HG03097 (cell line): ENCODE measurements at regions not wholly inside any gene's neighbourhood (a gene's known extent, or its start where the extent isn't known, plus 50 kb on each side); places are given as distances from the start of the nearest gene placed in this dataset.

Source experiments
- ATAC-seq: cut with Tn5 transposase; IDR thresholded peaks from one replicate; pipeline ENCODE4 v1.9.1; 2021; ENCODE audit not compliant: unreplicated experiment, low FRiP score

DNA sequence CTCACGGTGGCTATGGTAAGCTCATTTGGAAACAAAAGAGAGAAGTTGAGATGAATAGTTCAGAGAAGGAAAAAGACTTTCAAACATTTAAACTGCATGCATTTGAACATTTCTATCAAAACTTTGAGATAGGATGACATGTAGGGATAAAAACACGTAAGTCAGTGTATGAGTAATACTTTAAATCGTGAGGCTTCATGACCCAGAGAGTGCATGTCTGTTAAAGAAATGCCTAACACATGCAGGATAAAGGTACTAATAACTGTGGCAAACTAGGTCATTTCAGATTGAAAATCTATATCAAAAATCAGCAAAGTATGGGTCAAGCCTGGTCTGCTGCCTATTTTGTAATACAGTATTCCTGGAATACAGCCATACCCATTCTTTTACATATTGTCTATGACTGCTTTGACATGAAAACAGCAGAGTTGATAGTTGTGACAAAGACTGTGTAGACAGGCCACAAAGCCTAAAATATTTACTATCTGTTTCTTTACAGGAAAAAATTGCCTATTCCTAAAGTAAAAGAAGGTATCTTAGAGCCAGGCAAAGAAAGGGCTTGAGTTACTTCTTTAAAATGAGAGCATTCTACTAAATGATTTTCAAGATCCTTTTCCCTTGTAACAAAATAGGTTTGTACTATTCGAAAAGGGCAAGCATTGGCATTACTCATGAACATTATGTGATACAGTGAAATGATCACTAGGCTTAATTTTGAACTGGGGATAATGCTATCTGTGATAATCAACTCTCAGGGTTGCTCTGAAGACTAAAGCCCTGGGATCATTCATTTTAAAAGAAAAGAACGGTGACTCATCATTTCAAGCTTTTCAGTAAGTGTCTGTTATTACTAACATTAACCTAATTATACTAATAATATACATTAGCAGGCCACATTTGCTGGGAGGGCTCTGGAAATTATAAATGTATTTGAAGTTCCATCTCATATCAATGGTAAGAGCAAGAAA, 185.9 kb downstream of the CRPPA start:
- no peak for ATAC-seq

DNA sequence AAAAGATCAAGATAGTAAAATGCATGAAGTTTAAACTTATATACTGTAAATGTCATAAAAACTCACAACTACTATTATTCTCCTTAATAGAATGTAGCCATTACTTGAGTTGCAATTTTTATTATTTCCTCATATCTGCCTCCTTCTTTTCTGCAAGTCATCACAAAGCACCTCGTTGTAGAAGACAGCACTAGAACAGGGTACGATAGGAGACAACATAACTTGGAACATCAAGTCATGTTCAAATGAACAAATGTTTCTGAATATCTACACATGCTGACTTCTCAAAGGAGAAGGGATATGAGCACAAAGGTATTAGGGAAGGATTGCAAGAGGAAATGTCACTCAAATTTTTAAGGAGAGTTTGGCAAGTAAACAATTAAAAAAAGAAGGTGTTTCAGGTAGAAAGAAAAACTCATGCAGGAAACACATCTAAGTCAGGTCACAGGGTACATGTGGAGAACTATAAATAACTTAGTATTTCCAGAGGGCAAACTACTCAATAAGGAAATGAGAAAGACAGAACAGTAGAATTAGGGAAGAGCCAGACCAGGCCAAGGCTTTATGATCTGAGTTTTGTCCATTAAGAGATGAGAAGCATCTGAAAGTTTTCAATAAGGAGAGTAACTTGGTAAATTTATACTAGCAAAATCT, 186.7 kb downstream of the CRPPA start:
- no peak for ATAC-seq

DNA sequence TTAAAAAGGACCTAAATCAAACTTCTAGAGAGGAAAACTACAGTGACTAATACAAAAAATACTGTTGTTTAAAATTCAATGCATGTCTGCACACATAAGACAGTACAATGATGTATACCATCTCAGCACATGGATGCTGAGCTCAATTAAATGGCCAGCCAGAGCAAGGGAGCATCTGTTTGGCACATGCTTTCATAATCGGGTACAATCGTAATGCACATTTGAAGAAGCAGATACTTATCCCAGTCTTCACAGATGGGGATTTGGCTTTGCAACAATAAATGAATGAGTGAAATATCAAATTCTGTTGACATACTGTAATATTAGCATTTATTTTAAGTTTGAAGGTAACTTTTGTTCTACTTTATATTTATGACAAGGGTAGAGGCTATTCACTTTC, 187.8 kb downstream of the CRPPA start:
- no peak for ATAC-seq

DNA sequence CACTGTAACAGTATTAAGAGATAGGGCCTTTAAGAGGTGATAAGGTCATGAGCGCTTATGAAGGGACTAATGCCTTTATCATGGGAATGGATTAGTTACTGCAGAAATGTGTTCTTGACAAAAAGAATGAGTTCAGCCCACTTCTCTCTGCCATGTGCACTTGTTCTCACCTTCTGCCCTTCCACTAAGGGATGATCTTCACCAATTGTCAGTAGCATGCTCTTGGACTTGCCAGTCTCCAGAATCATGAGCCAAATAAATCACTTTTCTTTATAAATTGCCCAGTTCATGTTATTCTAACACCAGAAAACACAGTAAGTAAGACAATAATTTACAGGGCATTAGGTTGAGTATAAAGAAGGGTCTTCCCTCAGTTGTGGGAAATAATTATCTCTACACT, 189.1 kb downstream of the CRPPA start:
- ATAC-seq = no peak

DNA sequence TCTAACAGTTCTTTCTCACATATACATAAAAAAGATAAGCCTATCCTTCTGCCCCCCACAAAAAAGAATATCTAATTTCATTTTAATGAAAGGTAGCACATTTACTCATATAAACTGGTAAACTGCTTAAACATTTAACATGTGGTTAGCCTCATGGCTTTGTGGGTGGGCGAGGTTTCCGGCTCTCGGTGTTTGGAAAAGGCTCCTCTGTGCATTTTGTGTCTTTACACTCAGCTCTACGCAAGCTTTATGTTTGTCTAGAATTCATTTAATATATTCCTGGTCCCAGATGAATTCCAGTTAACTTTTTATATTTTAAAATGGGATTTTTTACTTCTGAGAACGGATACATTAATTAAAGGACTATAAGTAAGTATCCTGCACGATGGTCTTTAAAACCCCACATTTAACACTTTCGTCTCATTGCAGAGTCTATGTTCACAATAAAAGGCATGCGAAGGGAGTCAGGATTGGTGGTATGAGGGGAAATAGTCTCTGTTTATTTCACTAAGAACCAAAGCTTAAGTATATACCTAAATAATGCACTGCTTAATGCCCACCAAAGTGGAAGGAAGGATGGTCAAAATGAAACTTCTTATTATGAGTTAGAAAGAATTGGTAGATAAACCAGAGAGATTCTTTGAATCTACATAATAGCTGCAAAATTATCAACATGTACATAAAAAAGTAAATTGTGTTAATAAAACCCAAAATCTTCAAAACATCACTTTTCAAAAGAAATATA, 197.2 kb downstream of the CRPPA start:
- no peak for ATAC-seq

DNA sequence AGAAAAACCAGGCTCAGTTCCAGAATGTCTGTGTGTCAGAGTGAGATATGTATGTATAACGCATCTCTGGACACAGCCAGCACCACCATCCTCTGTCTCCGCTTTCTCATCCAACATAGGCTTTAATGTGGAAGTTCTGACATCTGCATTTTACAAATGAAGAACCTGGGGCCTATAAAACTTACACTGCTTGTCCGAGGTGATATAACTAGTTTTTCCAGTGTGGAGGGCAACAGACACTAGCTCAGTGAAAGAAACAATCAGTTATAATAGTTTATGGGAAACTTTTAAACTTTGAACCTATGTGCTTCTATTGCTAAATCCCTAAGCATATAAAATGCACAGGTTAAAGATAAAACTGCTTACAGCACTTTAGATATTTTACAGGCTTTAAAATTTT, 208.7 kb downstream of the CRPPA start:
- ATAC-seq = no peak

DNA sequence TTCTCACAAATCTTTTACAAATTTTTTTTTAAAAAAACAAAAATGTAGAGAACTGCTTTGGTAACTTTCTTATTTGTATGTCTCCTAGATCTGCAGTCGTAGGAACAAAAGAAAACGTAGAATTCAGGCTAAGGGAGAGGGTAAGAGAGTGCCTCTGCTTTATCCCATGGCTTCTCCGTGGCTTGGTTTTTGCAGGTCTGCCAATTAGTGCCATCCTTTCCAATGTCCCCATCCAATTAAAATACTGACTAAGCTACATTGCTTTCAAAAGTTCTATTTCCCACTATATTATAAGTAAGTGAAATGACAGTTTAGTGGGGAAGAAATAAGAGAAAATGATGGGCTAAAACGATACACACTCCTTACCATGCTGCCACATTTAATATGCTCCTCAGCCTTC, 209.3 kb downstream of the CRPPA start:
- ATAC-seq = no peak

DNA sequence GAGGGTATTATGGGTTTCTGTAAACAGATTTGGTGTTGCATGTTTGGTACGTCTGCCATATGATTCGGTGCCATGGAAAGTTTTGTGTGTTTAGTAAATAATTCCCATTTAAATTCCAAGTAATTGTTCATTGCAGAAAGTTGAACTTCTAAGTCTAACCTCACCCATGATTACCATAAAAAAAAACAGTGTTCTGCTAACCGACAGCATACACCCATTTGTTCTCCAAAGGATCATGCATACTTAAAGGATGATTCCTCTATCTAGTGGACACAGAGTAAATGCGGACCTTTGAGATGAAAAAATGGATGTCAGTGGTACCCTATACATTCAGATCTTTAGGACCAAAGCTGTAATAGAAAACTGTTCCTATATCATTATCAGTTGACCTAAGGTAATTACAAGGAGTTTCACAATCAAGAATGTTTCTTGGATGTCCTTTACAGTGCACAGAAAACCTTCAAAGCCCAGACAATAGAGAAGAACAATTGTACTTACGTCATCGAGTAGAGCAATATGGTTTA, 209.9 kb downstream of the CRPPA start:
- ATAC-seq = no peak

DNA sequence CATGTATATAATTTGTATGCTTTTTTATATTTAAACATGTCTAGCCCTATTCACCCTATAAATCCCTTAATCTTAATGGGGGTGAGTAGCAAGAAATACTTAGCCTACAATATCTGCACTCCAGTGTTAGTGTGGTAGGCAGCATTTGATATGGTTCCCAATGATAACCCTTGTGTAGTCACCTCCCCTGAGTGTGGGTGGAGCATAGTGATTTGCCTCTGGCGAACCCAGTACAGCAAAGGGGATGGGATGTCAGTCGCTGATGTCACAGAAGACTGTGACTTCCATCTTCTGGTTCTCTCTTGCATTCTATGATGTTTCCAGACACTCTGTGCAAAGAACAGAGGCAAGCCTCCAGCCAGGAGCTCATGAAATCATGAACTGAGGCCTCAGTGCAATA, 211.2 kb downstream of the CRPPA start:
- ATAC-seq = no peak

DNA sequence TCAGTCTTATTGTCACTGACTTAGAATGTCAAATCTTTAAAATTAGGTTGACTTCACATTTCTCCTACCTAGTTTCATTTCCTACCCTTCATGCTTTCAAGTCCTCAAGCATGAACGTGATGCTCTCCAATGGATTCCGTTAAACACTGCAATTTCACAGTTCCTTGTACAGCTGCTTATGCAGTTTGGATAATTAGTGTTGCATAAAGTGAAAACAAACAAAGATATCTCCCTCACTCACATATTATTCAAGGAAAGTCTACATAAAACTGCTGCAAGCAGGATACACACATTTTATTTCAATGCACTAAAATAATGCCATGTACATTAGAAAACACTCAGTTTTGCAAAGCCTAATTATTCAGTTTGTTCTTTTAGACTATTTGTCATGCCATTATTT, 214.0 kb downstream of the CRPPA start:
- ATAC-seq = no peak

DNA sequence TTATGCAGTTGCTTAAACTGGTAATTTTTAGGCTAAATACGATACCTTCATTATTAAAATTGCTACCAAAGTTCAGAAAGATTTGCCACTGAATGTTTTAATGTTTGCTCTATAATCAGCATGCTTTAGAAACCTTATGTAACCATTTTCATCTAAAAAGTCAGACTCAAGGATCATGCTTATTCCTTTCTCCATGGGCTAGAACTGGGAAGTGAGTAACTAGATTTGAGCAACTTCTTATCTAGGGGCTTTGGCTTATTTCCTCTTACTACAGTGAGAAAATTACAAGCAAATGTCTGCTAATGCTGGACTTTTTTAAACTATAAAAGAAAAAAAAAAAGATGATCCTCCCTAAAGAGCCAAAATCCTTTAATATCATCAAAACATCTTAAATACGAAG, 215.9 kb downstream of the CRPPA start:
- no peak for ATAC-seq

DNA sequence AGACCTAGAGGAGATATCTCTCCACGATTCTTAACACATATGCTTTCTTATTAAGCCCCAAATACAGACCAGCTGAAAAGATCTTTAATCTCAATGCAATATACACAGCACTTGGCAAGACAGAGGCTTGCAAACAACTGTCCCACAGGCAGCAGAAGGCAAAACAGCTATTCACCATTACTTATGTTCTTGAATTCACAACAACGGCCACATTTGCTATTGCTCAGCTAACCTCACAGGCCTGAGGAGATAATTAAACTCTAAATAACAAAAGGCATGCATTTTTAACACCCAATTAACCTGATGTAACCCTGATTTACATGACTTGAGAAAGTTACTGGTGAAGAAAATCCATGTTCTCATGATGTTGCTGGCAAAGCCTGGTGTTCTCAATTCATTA, 216.4 kb downstream of the CRPPA start:
- no peak for ATAC-seq

DNA sequence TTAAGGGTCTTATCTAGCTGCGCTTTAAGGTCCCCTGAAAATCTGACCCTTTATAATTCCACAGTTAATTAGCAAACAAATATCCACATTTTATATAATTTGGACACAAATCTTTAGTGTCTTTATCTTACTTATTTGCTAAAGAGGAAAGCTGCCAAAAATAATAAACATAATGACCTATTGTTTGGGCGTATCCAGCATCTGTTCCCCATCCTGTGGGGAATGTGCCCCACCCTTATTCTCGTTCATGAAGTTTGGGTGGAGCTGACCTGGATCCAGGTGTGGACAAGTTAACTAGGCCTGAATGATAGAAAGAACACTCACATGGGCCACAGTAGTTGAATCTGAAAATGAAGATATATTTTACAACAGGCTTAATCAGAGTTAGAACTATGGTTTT, 218.3 kb downstream of the CRPPA start:
- no peak for ATAC-seq

DNA sequence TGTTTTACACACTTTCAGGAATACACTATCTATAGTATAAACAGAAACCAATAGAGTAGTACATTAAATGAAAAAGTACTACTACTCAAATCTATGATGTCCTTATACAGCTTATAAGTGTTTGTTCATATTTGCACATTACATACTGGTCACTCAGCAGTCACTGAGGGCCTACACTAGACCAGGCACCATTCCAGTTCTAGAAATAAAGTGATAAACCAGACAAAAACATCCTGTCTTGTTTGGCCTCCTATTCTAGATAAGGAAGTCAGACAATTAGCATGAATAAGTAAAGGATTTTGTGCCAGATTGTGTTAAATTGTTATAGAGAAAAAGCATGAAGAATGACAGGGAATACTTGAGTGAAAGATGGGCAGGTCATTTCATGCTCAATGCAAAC, 219.0 kb downstream of the CRPPA start:
- no peak for ATAC-seq

DNA sequence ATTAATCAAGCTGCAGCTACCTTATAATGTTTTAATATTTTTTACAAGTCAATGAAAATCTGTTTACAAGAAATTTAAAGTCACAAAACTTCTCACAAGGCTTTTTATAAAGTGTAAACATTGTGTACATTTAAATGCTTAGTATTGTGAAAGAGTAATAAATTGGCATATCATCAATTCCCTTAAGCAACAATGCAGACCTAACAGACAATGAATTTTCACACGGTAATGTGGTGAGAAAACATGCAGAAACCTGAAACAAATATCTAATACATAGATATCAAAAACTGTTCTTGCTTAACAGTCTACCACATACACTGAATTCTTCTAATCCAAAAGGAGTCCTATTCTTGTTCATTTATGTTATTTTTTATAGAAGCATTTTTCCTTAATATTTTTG, 220.7 kb downstream of the CRPPA start:
- no peak for ATAC-seq

DNA sequence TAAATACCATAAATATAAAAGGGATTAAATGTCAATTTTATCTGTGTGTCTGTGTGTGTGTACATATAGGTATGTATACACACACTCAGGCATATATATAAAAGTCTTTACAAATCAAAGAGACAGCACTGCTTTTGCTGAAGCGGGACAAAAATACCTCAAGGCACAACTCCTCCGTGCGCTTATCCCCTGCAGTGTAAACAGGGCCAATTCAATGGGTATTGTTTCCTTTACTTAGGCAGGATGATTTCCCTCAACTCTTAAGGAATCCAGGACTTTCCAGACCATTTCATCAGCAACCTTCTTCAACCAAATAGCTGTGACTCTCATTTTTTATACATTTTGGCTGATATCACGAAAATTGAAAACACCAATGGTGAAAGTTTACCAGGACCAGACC, 227.7 kb downstream of the CRPPA start:
- ATAC-seq = no peak

DNA sequence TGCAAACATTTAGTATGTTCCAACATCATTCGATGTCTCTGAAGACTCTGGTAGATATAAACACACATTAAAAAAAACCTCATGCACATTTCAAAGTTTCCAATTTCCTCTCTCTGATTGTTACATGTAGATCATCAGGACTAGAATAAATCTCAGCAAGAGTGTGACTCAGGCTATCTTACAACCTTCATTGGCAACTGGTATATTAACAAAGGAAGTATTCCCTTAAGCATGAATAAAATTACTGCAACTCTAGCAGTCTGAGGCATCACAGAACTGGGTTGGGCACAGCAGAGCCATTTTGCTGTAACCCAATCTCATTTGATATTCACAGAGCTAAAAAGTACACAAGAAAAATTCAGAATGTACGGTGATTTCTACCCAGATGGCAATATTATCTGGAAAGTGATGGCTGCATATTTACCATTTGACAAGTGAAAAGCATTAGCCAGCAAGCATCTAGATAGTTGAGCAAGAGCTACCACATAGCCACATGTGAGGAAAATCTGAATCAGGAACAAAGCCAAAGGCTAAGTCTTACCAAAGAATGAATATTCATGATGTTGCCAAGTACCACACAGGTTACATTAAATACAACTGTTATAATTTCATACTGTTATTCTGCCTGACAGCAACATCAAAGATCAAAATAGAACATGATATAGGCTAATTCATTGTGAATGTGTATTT, 232.2 kb downstream of the CRPPA start:
- ATAC-seq = no peak

DNA sequence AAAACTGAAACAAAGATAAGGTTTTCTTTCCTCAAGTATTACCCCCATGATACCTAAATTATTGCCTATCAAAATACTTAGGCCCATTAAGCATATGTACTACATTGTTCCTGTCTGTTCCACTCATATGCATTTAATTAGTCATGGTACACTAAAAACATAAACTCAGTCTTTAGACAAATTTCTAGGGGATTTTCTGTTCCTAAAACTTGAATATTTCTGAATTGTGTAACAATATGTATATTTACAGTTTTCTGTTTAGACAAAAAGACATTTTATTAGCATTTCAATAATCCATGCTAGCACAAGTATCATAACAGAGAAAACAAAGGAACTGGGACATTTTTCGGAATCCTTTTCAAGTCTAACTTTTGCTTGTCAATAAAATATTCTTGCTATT, 234.2 kb downstream of the CRPPA start:
- no peak for ATAC-seq

DNA sequence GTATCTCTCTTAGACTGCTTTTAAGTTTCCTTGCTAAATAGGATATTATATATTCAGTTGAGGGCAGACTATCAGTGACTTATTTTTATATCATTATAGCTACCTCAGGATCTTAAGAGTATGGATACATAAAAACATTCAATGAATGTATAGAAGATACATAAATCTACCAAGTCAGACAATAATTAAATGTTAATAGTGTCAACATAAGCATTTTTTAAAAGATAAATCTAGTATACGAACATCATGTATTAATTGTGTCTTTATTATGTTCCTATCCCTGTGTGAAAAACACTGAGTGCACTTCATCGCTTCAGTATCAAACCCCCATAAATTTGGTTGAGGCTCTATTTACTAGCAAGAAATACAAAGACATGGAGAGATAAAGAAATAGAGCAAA, 242.8 kb downstream of the CRPPA start:
- ATAC-seq = no peak

DNA sequence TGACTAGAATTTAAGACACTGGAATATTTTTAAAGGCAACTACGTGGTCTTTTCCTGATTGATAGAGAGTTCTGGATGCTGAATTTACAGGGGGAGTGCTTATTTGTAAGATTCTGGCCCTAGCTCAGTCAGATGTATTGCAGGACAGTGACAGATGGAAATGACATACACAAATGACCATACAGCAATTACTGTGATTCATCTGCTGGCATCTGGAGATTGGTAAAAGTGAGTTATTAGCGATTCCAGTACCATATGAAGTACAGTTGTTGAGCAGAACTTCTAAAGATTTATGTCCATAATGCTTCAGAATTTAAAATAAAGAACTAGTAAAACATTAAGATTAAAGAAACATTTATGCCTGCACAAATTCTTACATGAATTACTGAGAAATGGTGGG, 243.2 kb downstream of the CRPPA start:
- ATAC-seq = no peak

DNA sequence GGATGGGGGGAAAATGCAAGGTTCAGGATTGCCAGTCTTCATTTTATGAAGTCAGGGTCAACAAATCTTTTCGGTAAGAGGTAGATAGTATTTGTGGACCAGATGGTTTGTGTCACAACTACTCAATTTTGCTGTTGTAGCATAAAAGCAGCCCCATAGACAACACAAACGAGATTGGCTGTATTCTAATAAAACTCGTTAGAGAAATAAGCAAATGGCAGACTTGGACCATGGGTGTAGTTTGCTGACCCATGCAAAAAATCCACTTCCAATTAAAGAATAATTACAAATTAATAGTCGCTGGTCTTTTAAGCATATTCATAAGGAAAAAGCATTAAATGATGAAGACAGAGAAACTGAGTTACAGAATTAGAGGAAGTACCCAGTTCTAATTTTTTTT, 247.1 kb downstream of the CRPPA start:
- no peak for ATAC-seq
